ENCODE measurements at regions not wholly inside any gene's neighbourhood (a gene's known extent, or its start where the extent isn't known, plus 50 kb on each side); places are given as distances from the start of the nearest gene placed in this dataset.

- Histone ChIP-seq H2AFZ (ENCODE audit: low read length) (peak overlapping the region; percentile 19; the same call in 1 of the 2 replicates), H3K9ac (ENCODE audit: low read length) (no peak overlapping the region), H3K9me2 (replicated peaks; ENCODE audit: insufficient read depth, low read length) (no peaks in the 10 kb centered on the region), H4K20me1 (ENCODE audit: insufficient read depth, low read depth, low read length) (no peaks in the 10 kb centered on the region), H3K27ac (ENCODE audit: low read length) (no peak overlapping the region), H3K9me3 (ENCODE audit: low read length) (no peaks in the 10 kb centered on the region), H3K79me2 (ENCODE audit: low read length) (no peaks in the 10 kb centered on the region), H3K36me3 (ENCODE audit: insufficient read depth, low read length) (no peaks in the 10 kb centered on the region), H3K27me3 (ENCODE audit: low read length) (no peaks in the 10 kb centered on the region), H3K4me2 (ENCODE audit: low read depth, low read length, poor library complexity, severe bottlenecking) (no peak overlapping the region), H3K4me1 (ENCODE audit: low read length) (peaks cover 35% of the 10 kb centered on the region), H3K4me3 (ENCODE audit: low read length) (no peak overlapping the region)
- DNase-seq = no peak
Observed at GRCh38 chr2:195595825-195596224, 61.2 kb upstream of the SLC39A10 start.

DNA sequence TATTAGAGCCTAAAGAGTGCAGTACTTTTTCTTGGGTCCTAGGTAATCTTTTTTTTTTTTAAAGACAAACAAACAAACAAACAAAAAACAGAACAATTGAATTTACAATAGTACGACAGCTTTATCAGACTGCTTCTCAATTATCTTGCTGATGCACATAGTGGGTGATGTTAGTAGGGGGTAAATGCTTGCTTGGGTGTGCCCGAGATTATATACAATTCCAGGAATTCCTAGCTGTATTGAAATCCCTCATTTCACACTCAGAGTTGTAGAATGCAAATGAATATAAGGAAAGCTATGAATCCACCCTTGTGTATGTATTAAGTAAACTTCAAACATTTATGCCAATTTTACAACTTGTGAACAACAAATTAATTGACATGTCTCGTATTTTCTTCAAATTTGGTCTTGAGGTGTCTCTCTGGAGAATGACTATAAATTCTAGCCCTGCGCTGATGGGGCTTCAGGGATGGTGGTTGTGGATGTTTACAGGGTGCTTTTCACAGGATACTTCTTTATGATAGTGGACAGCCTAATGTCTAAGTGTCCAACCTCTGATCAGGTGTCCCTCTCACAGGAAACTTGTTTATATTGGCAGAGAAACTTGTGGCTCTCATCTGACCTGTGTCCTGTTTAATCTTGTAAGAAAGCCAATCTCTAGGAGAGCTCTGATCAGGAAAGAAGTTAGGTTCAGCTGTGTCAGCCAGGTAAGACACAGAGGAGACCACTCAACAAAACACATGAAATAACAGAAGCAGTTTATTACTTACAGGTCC lies 61.9 kb upstream of the SLC39A10 start:
- no peaks in the 10 kb centered on the region for H3K9me2 ChIP-seq (replicated peaks; ENCODE audit: insufficient read depth, low read length)
- H3K9ac ChIP-seq (ENCODE audit: low read length) = no peak overlapping the region
- no peaks in the 10 kb centered on the region for H4K20me1 ChIP-seq (ENCODE audit: insufficient read depth, low read depth, low read length)
- no peaks in the 10 kb centered on the region for H3K27me3 ChIP-seq (ENCODE audit: low read length)
- H3K4me2 ChIP-seq (ENCODE audit: low read depth, low read length, poor library complexity, severe bottlenecking) = peak overlapping the region; percentile 9
- DNase-seq = no peak
- no peak overlapping the region for H3K4me3 ChIP-seq (ENCODE audit: low read length)
- no peaks in the 10 kb centered on the region for H3K9me3 ChIP-seq (ENCODE audit: low read length)
- no peak overlapping the region for H3K27ac ChIP-seq (ENCODE audit: low read length)
- H2AFZ ChIP-seq (ENCODE audit: low read length) = no peak overlapping the region; the same call in 1 of the 2 replicates
- no peaks in the 10 kb centered on the region for H3K79me2 ChIP-seq (ENCODE audit: low read length)
- H3K36me3 ChIP-seq (ENCODE audit: insufficient read depth, low read length) = no peaks in the 10 kb centered on the region
- H3K4me1 ChIP-seq (ENCODE audit: low read length) = peaks cover 32% of the 10 kb centered on the region

DNA sequence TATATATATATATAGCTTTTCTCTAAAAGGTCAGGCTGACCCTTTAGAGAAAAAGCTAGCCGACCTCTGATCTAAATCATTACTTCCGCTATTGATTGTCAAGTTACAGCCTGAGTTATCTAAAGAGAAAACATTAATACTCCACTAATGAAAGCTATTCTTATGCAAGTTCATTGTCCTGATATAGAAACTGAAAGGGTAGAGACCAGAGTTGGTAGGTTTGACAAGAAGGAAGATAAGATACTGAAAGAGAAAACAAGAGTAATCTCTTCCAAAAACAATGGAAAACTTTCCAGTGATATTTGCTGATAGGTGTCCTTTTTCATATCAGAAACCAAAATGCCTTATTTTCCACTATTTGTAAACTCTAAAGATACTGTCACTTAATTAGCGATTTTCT lies 62.8 kb upstream of the SLC39A10 start:
- no peaks in the 10 kb centered on the region for H3K79me2 ChIP-seq (ENCODE audit: low read length)
- H2AFZ ChIP-seq (ENCODE audit: low read length) = peak overlapping the region; percentile 38; the same call in 1 of the 2 replicates
- no peak overlapping the region for H3K4me3 ChIP-seq (ENCODE audit: low read length)
- peaks cover 32% of the 10 kb centered on the region for H3K4me1 ChIP-seq (ENCODE audit: low read length)
- peak overlapping the region; percentile 9 for H3K4me2 ChIP-seq (ENCODE audit: low read depth, low read length, poor library complexity, severe bottlenecking)
- no peaks in the 10 kb centered on the region for H3K9me2 ChIP-seq (replicated peaks; ENCODE audit: insufficient read depth, low read length)
- H3K9ac ChIP-seq (ENCODE audit: low read length) = no peak overlapping the region
- no peaks in the 10 kb centered on the region for H3K27me3 ChIP-seq (ENCODE audit: low read length)
- H3K36me3 ChIP-seq (ENCODE audit: insufficient read depth, low read length) = no peaks in the 10 kb centered on the region
- no peak overlapping the region for H3K27ac ChIP-seq (ENCODE audit: low read length)
- H4K20me1 ChIP-seq (ENCODE audit: insufficient read depth, low read depth, low read length) = no peaks in the 10 kb centered on the region
- H3K9me3 ChIP-seq (ENCODE audit: low read length) = no peaks in the 10 kb centered on the region
- DNase-seq = no peak

DNA sequence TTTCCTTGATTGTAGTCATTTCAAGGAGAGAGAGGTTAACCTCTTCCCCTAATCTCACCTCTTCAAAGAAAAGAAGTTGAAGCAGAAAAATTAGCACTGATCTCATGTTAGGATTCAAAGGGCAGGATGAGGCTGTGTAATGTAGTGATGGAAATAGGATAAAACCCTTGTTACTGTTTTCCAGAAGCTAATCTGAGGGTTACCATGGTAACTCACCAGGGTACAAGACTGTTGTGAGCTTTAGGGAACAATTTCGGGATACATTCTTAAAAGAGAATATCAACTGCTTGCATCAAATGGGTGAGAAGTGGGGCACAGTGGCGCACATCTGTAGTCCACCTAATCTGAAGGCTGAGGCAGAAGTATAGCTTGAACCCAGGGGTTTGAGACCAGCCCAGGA lies 64.9 kb upstream of the SLC39A10 start:
- H3K27me3 ChIP-seq (ENCODE audit: low read length) = no peaks in the 10 kb centered on the region
- peaks cover 23% of the 10 kb centered on the region for H3K4me1 ChIP-seq (ENCODE audit: low read length)
- no peaks in the 10 kb centered on the region for H3K79me2 ChIP-seq (ENCODE audit: low read length)
- no peaks in the 10 kb centered on the region for H4K20me1 ChIP-seq (ENCODE audit: insufficient read depth, low read depth, low read length)
- H3K36me3 ChIP-seq (ENCODE audit: insufficient read depth, low read length) = no peaks in the 10 kb centered on the region
- H3K4me2 ChIP-seq (ENCODE audit: low read depth, low read length, poor library complexity, severe bottlenecking) = no peak overlapping the region
- H3K4me3 ChIP-seq (ENCODE audit: low read length) = no peak overlapping the region
- H3K9ac ChIP-seq (ENCODE audit: low read length) = no peak overlapping the region
- H3K9me2 ChIP-seq (replicated peaks; ENCODE audit: insufficient read depth, low read length) = no peaks in the 10 kb centered on the region
- H3K9me3 ChIP-seq (ENCODE audit: low read length) = no peaks in the 10 kb centered on the region
- no peak overlapping the region for H3K27ac ChIP-seq (ENCODE audit: low read length)
- no peak overlapping the region for H2AFZ ChIP-seq (ENCODE audit: low read length)
- no peak for DNase-seq

DNA sequence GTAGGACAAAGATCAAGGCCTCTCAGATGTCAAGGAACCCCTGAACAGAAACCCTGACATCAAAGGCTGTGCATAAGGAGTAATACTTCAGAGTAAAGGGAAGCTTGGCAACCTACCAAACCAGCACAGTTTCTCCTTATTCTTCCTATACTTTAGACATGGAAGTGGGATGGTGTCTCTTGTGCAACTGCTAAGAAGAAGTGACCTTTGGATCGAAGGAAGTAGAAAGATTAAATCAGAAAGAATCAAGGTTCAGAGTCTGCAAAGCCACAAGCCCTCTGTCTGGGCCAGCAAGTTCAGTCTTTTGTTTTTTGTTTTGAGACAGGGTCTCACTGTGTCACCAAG lies 66.2 kb upstream of the SLC39A10 start:
- Histone ChIP-seq H3K79me2 (ENCODE audit: low read length) (no peaks in the 10 kb centered on the region), H3K4me3 (ENCODE audit: low read length) (no peak overlapping the region), H3K4me2 (ENCODE audit: low read depth, low read length, poor library complexity, severe bottlenecking) (no peak overlapping the region), H4K20me1 (ENCODE audit: insufficient read depth, low read depth, low read length) (no peaks in the 10 kb centered on the region), H3K27me3 (ENCODE audit: low read length) (no peaks in the 10 kb centered on the region), H3K27ac (ENCODE audit: low read length) (no peak overlapping the region), H2AFZ (ENCODE audit: low read length) (no peak overlapping the region), H3K9me2 (replicated peaks; ENCODE audit: insufficient read depth, low read length) (no peaks in the 10 kb centered on the region), H3K9me3 (ENCODE audit: low read length) (no peaks in the 10 kb centered on the region), H3K4me1 (ENCODE audit: low read length) (peaks cover 15% of the 10 kb centered on the region), H3K36me3 (ENCODE audit: insufficient read depth, low read length) (no peaks in the 10 kb centered on the region), H3K9ac (ENCODE audit: low read length) (no peak overlapping the region)
- DNase-seq = no peak

DNA sequence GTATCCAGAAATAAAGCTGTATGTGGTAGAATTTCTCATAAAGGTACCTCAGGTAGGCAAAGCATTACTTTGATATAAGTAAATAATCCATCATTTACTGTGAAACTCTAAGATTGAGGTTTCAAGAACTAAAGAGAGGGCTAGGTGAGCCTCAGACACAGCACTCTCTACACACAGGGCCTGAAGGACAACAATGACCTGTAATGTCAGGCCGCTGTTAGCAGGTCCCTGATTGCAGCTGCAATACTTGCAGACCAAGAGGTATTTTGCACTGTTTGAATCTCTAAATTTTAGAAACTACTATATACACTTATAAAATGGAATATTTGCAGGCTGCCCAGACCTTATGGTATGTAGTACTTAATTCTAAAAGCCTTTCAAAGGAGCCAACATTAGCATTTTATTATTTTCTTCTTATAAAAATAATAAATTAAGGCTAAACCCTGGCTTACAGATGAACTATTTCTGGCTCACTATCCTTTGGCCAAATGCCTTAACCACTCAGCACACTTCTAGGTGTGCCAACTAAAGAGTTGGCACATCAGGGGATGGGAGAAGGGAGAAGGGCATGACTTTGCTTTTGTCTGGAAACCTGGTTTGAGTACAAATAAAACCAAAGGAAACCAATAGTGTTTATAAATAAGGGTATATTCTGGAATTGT lies 66.7 kb upstream of the SLC39A10 start:
- H3K27me3 ChIP-seq (ENCODE audit: low read length) = no peaks in the 10 kb centered on the region
- H3K9ac ChIP-seq (ENCODE audit: low read length) = no peak overlapping the region
- no peaks in the 10 kb centered on the region for H4K20me1 ChIP-seq (ENCODE audit: insufficient read depth, low read depth, low read length)
- no peaks in the 10 kb centered on the region for H3K9me3 ChIP-seq (ENCODE audit: low read length)
- H3K4me1 ChIP-seq (ENCODE audit: low read length) = peaks cover 10% of the 10 kb centered on the region
- no peak for DNase-seq
- H2AFZ ChIP-seq (ENCODE audit: low read length) = no peak overlapping the region
- H3K4me3 ChIP-seq (ENCODE audit: low read length) = no peak overlapping the region
- H3K79me2 ChIP-seq (ENCODE audit: low read length) = no peaks in the 10 kb centered on the region
- no peaks in the 10 kb centered on the region for H3K9me2 ChIP-seq (replicated peaks; ENCODE audit: insufficient read depth, low read length)
- H3K4me2 ChIP-seq (ENCODE audit: low read depth, low read length, poor library complexity, severe bottlenecking) = no peak overlapping the region
- no peaks in the 10 kb centered on the region for H3K36me3 ChIP-seq (ENCODE audit: insufficient read depth, low read length)
- H3K27ac ChIP-seq (ENCODE audit: low read length) = no peak overlapping the region

GRCh38 chr2:195587966-195588365 lies 69.1 kb upstream of the SLC39A10 start:
- Histone ChIP-seq H3K79me2 (ENCODE audit: low read length) (no peaks in the 10 kb centered on the region), H3K27ac (ENCODE audit: low read length) (no peak overlapping the region), H3K9me2 (replicated peaks; ENCODE audit: insufficient read depth, low read length) (no peaks in the 10 kb centered on the region), H3K4me1 (ENCODE audit: low read length) (peaks cover 6% of the 10 kb centered on the region; the same call in 1 of the 2 replicates), H4K20me1 (ENCODE audit: insufficient read depth, low read depth, low read length) (no peaks in the 10 kb centered on the region), H3K4me2 (ENCODE audit: low read depth, low read length, poor library complexity, severe bottlenecking) (no peak overlapping the region), H3K36me3 (ENCODE audit: insufficient read depth, low read length) (no peaks in the 10 kb centered on the region), H2AFZ (ENCODE audit: low read length) (0 out of 2 replicates have a peak overlapping the region, but pooled peaks have one; percentile 18), H3K27me3 (ENCODE audit: low read length) (no peaks in the 10 kb centered on the region), H3K4me3 (ENCODE audit: low read length) (no peak overlapping the region), H3K9ac (ENCODE audit: low read length) (no peak overlapping the region), H3K9me3 (ENCODE audit: low read length) (no peaks in the 10 kb centered on the region)
- no peak for DNase-seq

DNA sequence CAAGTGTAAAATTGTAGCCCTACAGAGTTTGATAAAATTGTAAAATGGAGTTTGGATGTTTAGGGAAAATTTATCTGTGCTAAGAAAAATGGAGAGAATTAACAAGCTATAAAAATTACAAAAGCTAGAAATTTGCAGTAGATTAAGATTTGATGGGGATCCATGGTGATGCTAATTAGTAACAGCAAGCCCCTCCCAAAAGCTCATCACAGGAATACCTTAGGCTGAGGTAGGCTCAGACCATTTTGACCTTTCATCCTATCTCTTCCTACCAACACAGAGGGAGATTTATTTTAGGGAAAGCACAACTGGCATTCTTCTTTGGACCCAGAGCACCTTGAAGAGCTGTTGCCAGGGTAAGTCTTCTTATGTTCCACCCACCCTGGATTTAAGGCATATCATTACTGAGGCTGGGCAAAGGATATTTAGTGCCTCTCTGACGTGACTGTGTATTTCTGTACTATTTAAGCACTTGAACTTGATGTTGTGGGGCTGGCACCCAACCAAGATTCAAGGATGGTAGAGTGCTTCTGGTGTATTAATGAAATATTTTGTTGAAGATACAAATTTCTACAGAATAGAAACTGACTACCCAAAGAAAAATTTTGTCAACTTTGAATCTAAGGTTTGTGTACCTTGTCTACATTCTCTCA lies 70.8 kb upstream of the SLC39A10 start:
- no peaks in the 10 kb centered on the region for H3K79me2 ChIP-seq (ENCODE audit: low read length)
- no peaks in the 10 kb centered on the region for H4K20me1 ChIP-seq (ENCODE audit: insufficient read depth, low read depth, low read length)
- no peaks in the 10 kb centered on the region for H3K27me3 ChIP-seq (ENCODE audit: low read length)
- no peak overlapping the region for H3K4me3 ChIP-seq (ENCODE audit: low read length)
- H3K9me3 ChIP-seq (ENCODE audit: low read length) = no peaks in the 10 kb centered on the region
- peak overlapping the region; percentile 16; the same call in 1 of the 2 replicates for H2AFZ ChIP-seq (ENCODE audit: low read length)
- H3K27ac ChIP-seq (ENCODE audit: low read length) = no peak overlapping the region
- peaks cover 6% of the 10 kb centered on the region; the same call in 1 of the 2 replicates for H3K4me1 ChIP-seq (ENCODE audit: low read length)
- H3K9me2 ChIP-seq (replicated peaks; ENCODE audit: insufficient read depth, low read length) = no peaks in the 10 kb centered on the region
- H3K36me3 ChIP-seq (ENCODE audit: insufficient read depth, low read length) = no peaks in the 10 kb centered on the region
- no peak overlapping the region for H3K4me2 ChIP-seq (ENCODE audit: low read depth, low read length, poor library complexity, severe bottlenecking)
- no peak for DNase-seq
- no peak overlapping the region for H3K9ac ChIP-seq (ENCODE audit: low read length)

All from Karpas-422 (cell line).